OCI-LY1 (cell line): ENCODE measurements at regions not wholly inside any gene's neighbourhood (a gene's known extent, or its start where the extent isn't known, plus 50 kb on each side); places are given as distances from the start of the nearest gene placed in this dataset.

Source experiments
- H2AFZ ChIP-seq: fragments of 200-600 bp; sonication (generic), shearing (Covaris generic); 2 replicates; pipeline ENCODE4 v1.6.0; 2014; ENCODE audit warnings: antibody characterized with exemption, mild to moderate bottlenecking, low read length
- H3F3A ChIP-seq: fragments of 200-600 bp; sonication (generic), shearing (Covaris generic); 2 replicates; pipeline ENCODE4 v1.6.0; 2014; ENCODE audit warnings: mild to moderate bottlenecking, antibody characterized with exemption, low read length, moderate library complexity; ENCODE audit not compliant: insufficient read depth
- H3K27ac ChIP-seq: fragments of 200-600 bp; sonication (generic); 2 replicates; pipeline ENCODE4 v1.5.1; 2014; ENCODE audit warnings: low read length, mixed run types, mild to moderate bottlenecking, low read depth; ENCODE audit not compliant: poor library complexity, severe bottlenecking
- H3K27me3 ChIP-seq: fragments of 200-600 bp; sonication (generic); 2 replicates; pipeline ENCODE4 v1.6.0; 2014; ENCODE audit warnings: antibody characterized with exemption, mild to moderate bottlenecking, low read length, moderate library complexity; ENCODE audit not compliant: insufficient read depth
- H3K36me3 ChIP-seq: fragments of 200-600 bp; sonication (generic); 2 replicates; pipeline ENCODE4 v1.6.1; 2014; ENCODE audit warnings: mild to moderate bottlenecking, antibody characterized with exemption, low read length, moderate library complexity, mixed read lengths; ENCODE audit not compliant: insufficient read depth
- H3K4me1 ChIP-seq: fragments of 200-600 bp; sonication (generic); 2 replicates; pipeline ENCODE4 v1.5.1; 2014; ENCODE audit warnings: mild to moderate bottlenecking, low read length, moderate library complexity; ENCODE audit not compliant: insufficient read depth, severe bottlenecking
- H3K4me2 ChIP-seq: fragments of 200-600 bp; sonication (generic), shearing (Covaris generic); 2 replicates; pipeline ENCODE4 v1.6.1; 2014; ENCODE audit warnings: low read length
- H3K4me3 ChIP-seq: fragments of 200-600 bp; sonication (generic); 2 replicates; pipeline ENCODE4 v1.5.1; 2014; ENCODE audit warnings: low read length, low read depth, mild to moderate bottlenecking, mixed read lengths; ENCODE audit not compliant: poor library complexity, severe bottlenecking
- H3K79me2 ChIP-seq: fragments of 200-600 bp; shearing (Covaris generic); 2 replicates; pipeline ENCODE4 v1.6.1; 2016; ENCODE audit warnings: mixed run types, low read length, mixed read lengths; ENCODE audit not compliant: insufficient read depth
- H3K9ac ChIP-seq: fragments of 200-600 bp; sonication (generic), shearing (Covaris generic); 2 replicates; pipeline ENCODE4 v1.6.1; 2014; ENCODE audit warnings: mild to moderate bottlenecking, low read length, mixed read lengths
- H3K9me2 ChIP-seq: fragments of 200-600 bp; sonication (generic), shearing (Covaris generic); 2 replicates; pipeline ENCODE4 v1.6.1; 2014; ENCODE audit warnings: low read depth, mild to moderate bottlenecking, low read length, mixed read lengths
- H3K9me3 ChIP-seq: fragments of 200-600 bp; shearing (Covaris generic); 2 replicates; pipeline ENCODE4 v1.6.1; 2014; ENCODE audit warnings: low read length, mixed read lengths
- H4K20me1 ChIP-seq: fragments of 200-600 bp; sonication (generic), shearing (Covaris generic); 2 replicates; pipeline ENCODE4 v1.6.0; 2016; ENCODE audit warnings: mild to moderate bottlenecking, low read length; ENCODE audit not compliant: insufficient read depth
- CTCF ChIP-seq: fragments of 200-600 bp; sonication (generic), shearing (Covaris generic); IDR thresholded peaks from 2 replicates; pipeline ENCODE4 v1.5.1; 2017; ENCODE audit warnings: mild to moderate bottlenecking, antibody characterized with exemption, low read length, moderate library complexity, mixed read lengths
- EZH2 ChIP-seq: fragments of 200-600 bp; sonication (generic), shearing (Covaris generic); IDR thresholded peaks from 2 replicates; pipeline ENCODE4 v1.8.0; 2017; ENCODE audit warnings: borderline replicate concordance, mixed run types, mild to moderate bottlenecking, antibody characterized with exemption, low read length, moderate library complexity, mixed read lengths

GRCh38 chr22:48925450-48925849 lies 902.2 kb downstream of the BRD1 start:
- no peak overlapping the region for H3K4me3 ChIP-seq
- H3K27me3 ChIP-seq, result peaks cover 6% of the 10 kb centered on the region; the same call in 1 of the 2 replicates
- H3K36me3 ChIP-seq, result no peaks in the 10 kb centered on the region
- no peaks in the 10 kb centered on the region for H3K79me2 ChIP-seq
- TF ChIP-seq CTCF (no peak), EZH2 (no peak)
- no peak overlapping the region for H3K4me2 ChIP-seq
- no peaks in the 10 kb centered on the region for H3K9me2 ChIP-seq
- H3K27ac ChIP-seq, result no peak overlapping the region
- no peaks in the 10 kb centered on the region for H4K20me1 ChIP-seq
- no peaks in the 10 kb centered on the region for H3K9me3 ChIP-seq
- H3K9ac ChIP-seq, result no peak overlapping the region
- H3F3A ChIP-seq, result no peaks in the 10 kb centered on the region
- no peak overlapping the region for H2AFZ ChIP-seq
- H3K4me1 ChIP-seq, result no peaks in the 10 kb centered on the region

- H3K9me3 ChIP-seq, result no peaks in the 10 kb centered on the region
- no peaks in the 10 kb centered on the region for H4K20me1 ChIP-seq
- H3K9ac ChIP-seq, result no peak overlapping the region
- no peak overlapping the region for H3K27ac ChIP-seq
- no peaks in the 10 kb centered on the region for H3F3A ChIP-seq
- H3K79me2 ChIP-seq, result no peaks in the 10 kb centered on the region
- no peaks in the 10 kb centered on the region for H3K9me2 ChIP-seq
- no peak overlapping the region for H3K4me2 ChIP-seq
- no peaks in the 10 kb centered on the region for H3K4me1 ChIP-seq
- TF ChIP-seq EZH2 (no peak), CTCF (no peak)
- peaks cover 6% of the 10 kb centered on the region; the same call in 1 of the 2 replicates for H3K27me3 ChIP-seq
- no peak overlapping the region for H3K4me3 ChIP-seq
- no peak overlapping the region for H2AFZ ChIP-seq
- no peaks in the 10 kb centered on the region for H3K36me3 ChIP-seq
Observed at GRCh38 chr22:48923996-48924395, 903.7 kb downstream of the BRD1 start.

- TF ChIP-seq EZH2, result no peak
- no peak for TF ChIP-seq CTCF
- Histone ChIP-seq H2AFZ (no peak overlapping the region), H3K79me2 (no peaks in the 10 kb centered on the region), H4K20me1 (no peaks in the 10 kb centered on the region), H3K9me3 (no peaks in the 10 kb centered on the region), H3K4me2 (no peak overlapping the region), H3F3A (no peaks in the 10 kb centered on the region), H3K27ac (no peak overlapping the region), H3K4me3 (no peak overlapping the region), H3K9ac (no peak overlapping the region), H3K27me3 (0 out of 2 replicates have a peak, but pooled peaks cover 6% of the 10 kb centered on the region), H3K36me3 (no peaks in the 10 kb centered on the region), H3K4me1 (no peaks in the 10 kb centered on the region), H3K9me2 (no peaks in the 10 kb centered on the region)
Observed at GRCh38 chr22:48923165-48923865, 904.4 kb downstream of the BRD1 start.
